GM19455 (cell line): ENCODE measurements at regions not wholly inside any gene's neighbourhood (a gene's known extent, or its start where the extent isn't known, plus 50 kb on each side); places are given as distances from the start of the nearest gene placed in this dataset.

Source experiments
- ATAC-seq: cut with Tn5 transposase; IDR thresholded peaks from one replicate; pipeline ENCODE4 v1.9.1; 2021; ENCODE audit not compliant: unreplicated experiment

DNA sequence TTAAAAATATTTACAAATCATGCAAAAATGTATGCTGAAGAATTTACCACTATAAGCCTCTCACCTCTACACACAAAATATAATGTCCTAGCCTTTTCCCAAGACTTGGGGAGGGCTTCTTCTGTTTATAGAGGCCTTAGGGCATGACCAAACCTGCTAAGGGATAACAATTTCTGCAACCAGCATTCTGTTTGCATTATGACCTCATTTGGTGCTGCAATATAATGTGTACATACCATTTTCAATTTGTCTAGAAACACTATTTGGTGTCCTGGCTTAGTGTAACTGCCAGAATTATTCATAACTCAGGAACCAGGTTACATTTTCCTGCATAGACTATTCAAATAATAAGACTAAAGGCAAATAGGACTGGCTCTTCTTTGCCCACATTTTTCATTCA lies 446.6 kb upstream of the SORCS1 start:
- no peak for ATAC-seq

DNA sequence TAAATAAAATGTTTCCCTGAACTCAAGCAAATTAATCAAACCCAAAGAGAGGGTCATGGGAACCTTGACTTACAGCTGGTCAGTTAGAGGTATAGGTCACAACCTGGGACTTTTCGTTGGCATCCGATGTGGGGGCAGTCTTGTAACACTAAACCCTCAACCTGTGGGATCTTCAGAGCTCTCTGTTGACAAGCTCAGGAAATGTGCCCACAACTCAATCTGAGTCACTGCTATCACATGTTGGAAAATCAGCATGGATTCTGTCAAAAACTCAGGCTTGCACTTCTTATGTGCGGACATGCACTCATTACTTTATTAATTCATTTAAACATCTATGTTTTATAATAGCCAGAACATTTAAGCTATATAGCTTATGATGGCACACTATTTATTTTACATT lies 424.6 kb upstream of the SORCS1 start:
- ATAC-seq, result no peak

DNA sequence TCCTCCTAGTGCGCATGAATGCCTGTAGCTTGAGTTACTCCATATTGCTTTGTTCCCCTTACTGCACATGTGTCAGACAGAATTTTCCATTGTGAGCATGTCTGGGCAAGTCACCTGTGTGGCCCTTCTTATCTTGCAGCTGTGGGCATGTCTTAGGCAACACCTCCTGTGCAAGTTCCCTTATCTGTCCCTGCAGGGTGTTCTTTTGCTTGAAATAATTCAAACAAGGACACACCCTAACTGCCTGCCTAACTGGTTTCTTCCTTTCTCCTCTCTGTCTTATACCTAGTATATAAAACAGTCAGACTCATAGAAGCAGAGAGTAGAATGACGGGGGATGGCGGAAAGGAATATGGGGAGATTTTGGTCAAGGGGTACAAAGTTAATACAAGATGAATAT lies 421.1 kb upstream of the SORCS1 start:
- no peak for ATAC-seq

DNA sequence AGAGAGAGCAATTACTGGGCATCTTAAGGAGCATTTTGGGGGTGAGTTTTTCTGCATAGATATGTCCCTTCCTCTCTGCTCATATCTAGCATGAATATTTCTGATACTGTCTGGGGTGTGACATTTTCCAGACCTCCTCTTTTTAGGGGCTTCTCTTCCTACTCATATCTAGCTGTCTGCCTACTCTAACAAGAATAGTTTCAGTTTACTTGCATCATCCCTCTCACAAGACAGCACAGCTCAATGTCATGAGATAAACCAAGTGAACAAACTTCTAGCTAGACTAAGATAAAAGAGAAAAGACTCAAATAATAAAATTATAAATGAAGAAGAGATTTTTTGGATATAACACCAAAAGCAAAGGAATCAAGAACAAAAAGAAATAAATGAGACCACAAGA lies 419.5 kb upstream of the SORCS1 start:
- no peak for ATAC-seq

DNA sequence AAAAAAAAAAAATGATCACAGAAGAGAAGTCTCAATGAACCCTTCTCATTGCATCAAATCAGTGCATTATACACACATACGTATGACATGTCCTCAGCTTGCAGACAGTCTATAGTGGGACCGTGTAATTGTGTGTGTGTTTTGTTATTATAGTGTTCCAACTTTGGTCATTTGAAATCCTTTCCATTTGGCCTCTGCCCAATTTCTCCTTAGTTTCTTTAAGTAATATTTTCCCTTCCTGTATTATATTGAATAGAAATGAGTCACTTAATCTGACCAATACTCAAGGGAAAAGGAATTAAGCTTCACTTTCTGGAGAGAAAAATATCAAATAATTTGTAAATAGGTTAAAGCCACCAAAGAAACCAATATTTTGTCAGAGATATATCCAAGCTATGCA lies 415.5 kb upstream of the SORCS1 start:
- ATAC-seq, result no peak

DNA sequence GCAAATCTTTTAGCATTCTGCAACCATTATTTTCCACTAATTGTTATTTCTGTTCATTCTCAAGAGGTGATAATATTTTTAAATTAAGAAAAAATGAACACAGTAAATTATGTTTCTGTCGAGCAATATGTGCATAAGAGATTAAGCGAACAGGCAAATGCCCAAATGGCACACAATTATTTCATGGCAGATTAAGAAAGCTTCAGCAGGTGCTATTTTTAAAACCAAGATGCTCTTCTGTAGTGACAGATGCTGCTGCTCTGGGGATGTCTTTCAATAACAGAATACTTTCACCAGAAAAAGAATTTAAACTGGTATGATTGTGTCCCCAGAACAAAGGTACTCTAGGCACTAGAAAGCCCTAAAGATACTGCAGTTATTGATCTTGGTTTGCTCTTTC lies 412.7 kb upstream of the SORCS1 start:
- ATAC-seq, result no peak

DNA sequence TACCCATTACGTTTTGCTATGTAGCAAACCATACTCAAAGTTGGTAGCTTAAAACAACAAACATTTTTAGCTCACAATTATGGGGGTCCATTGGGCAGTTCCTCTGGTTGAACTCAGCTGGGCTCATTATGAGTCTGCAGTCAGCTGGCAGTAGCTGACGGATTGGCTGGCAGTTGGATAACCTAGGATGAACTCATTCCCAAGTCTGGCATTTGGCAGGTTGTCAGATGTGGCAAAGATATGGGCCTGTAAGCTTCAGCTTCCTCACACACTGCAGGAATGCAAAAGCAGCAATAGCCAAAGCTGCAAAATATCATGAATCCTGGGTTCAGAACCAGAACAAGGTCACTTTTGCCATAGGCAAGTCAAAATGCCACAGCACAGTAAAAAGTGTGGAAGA lies 412.2 kb upstream of the SORCS1 start:
- no peak for ATAC-seq

DNA sequence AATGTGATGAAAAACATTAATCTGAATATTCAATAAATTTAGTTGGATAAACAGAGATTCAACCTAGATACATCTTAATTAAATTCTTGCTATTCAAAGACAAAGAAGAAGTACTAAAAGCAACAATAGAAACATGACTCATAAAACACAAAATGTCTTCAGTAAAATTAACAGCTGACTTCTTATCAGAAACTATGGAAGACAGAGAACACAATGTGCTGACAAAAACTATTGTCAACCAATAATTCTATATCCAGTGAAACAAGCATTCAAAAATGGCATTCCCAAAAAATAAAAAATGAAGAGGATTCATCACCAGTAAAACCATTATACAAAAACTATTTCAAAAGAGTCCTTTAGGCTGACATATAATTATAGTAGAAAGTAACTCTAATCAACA lies 400.5 kb upstream of the SORCS1 start:
- no peak for ATAC-seq

DNA sequence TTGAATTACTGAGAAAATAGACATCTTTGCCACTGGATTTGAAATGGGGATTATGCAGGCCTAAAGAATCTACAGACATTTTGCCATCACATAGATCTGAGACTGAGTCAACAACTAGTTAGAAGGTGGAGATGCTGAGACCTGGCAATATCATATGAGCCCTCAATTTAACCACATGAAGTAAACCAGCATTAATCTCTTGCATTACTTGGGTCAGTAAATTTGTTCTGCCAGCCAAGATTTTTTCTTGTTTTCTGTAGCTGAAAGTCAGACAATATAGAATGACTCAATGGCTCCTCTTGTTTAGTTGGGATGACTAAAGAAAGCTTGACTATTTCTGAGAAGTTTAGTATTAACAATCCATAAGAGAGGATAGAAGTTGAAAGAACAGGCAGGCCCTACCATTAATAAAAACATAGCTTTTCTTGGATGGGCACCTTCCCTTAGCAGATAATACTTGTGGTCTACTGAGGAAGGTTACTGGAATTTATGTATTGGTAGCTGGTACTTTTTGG lies 396.7 kb upstream of the SORCS1 start:
- no peak for ATAC-seq

DNA sequence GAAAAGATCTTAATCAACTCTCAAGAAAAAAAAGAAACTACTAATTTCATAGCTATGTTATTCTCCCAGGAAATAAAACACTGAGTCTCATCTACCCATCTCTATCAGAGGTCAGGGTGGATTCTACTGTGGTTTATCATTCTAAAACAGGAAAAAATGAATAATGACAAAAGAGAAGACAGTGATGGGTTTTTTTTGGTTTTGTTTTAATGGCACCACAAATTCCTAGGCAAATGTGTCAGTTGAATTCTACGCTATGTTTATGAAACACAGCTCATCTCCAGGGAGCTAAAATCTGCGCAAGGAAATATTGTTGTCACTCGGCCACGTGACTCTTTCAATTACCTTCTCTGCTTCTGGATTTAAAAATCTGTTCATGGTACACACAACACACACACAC lies 393.4 kb upstream of the SORCS1 start:
- ATAC-seq, result no peak

DNA sequence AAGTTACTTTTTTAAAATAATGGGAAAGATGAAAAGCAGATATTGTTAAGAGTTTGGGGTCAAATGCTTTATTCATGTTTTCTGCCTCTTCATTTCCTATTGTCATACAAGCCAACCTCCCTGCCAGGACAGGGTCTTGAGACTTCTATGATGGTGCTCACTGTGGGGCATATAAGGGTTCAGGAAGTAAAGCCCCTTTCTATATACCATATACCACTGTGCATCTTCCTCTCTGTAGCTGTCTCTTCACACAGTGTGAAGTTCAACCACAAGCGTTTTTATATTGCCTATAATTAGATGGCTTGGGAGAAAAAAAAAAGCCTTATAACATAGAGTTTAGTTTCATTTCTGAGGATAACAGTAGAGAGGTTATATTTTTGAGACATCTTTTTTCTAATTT lies 389.8 kb upstream of the SORCS1 start:
- ATAC-seq, result no peak

DNA sequence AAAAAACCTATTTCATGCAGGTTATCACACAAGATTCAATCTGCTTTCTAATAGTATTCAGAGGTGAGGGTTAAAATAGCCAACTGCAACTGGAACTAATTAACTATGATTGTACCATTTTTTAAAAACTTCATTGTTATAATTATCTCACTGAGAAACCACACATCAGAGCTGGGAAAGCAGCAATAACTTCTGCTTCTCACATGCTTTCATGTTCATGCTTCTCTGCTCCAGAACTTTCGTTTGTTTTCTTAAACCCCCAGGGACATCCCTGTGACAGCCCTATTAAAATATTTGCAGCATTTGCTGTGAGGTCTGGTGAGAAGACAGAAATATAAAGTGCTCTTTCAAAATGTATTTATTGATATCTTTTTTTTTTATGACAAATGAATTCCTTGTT lies 389.0 kb upstream of the SORCS1 start:
- no peak for ATAC-seq

DNA sequence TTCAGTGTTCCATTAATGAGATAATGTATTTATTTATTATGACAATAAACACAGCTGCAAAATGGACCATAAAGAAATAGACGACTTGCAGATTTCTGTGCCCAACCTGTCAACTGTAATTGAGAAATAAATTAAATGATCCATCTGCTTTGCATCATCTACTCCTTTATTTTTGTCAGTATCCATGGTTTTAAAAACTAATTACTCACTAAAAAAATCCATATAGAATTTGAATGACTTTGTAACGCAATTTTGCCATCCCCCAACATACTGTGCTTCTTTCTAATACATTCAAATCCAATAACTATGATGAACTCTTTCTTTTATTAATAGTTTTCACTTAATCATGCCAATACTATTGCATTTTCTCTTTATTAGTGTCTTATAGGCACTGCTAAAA lies 388.5 kb upstream of the SORCS1 start:
- ATAC-seq, result no peak

DNA sequence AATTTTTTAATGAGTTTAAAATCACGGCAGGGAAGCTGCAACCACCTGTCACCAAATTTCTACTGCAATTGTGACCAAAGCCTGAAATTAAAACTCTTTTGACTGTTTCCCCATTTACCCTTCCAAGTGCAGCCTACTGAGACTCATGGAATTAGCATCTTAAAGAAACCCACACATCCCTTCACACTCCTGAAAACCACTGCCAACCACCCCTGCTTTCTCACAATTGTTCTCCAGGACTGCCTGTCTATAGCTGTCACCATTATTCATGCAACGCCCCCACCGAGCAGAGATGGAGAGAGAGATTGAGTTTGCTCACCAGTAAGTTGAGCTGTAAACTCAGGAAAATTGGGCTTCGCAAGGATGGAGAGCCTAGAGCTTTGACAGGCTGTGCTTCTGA lies 383.8 kb upstream of the SORCS1 start:
- no peak for ATAC-seq

DNA sequence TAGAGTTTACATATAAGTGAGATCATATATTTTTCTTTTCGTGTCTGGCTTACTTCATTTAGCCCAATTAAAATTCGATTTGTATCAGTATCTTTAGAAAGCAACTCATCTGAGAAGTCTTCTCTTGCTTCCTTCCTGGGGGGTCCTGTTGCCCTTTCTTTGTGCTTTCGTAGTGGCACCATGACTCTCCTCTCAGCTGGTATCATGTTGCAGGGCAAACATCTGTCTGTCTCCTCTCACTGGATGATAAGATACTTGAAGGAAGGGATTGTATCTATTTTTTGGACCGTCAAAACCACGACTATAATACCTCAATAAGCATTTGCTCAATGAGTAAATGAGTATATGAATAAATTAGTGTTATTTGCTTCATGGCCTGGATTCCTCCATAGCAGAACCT lies 382.5 kb upstream of the SORCS1 start:
- no peak for ATAC-seq

DNA sequence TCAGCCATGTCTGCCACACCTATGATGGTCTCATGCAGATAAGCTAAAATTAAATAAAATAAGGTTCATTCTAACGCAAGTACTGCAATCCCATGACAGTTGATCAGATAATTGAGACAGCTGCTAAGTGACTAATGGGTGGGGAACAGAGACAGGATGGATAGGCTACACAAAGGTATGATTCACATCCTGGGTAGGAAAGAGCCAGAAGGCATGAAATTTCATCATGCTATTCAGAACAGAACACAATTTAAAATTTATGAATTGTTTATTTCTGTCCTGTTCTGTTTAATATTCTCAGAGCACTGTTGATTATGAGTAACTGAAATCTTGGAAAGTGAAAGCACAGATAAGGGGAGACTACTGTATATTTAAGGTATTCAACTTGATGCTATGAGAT lies 381.8 kb upstream of the SORCS1 start:
- no peak for ATAC-seq

DNA sequence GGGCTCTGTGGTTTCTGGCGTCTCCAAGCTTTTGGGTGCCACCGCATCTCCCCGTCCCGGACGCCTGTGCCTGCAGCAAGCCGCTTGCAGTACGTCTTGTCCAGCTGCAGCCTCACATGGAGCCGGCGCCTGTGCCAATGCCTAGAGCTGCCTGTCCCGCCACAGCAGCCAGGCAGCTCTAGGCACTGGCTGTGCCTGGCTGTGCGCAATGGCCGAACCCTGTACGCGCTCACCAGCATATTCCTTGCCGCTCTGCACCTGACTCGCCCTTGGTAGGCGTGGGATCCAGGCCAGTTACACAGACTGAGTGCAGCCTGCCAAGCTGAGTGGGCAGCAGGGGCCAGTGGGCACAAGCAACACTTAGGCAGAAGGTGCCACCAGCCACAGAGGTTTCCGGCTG lies 381.2 kb upstream of the SORCS1 start:
- no peak for ATAC-seq

DNA sequence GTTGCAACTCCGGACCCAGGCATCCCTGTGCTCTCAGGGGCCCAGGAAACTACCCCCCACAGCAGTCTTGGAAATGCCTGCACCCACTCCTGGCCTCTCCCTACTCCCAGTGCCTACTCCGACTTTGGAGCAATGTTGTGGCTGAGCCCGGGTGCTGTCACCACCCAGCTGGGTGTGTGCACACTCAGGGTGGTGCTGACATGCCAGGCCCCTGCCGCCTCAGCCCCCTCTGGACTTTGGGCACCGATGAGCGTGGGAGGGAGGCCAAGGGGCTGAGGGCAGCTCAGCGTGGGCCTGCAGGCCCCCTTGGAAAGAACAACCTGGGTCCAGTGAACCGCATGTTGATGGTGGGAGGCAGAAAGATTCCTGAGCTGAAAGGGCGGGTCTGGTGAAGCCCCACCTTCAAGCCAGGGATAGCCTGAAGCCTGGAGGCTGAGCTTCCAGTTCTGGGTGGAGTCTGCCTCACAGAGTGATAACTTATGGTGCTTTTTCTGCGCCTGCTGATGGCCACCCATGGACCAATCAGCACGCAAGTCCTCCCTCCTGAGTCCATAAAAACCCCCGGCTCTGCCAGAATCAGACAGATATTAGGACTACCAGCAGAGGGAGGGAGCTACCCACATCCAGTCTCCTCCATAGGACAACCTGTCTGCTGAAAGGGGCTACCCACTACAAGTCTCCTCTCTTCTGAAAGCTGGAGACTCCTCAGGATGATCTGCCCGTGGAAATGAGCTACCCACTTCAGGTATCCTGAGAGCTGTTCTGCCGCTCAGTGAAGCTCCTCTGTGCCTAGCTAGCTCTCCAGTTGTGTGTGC lies 380.4 kb upstream of the SORCS1 start:
- no peak for ATAC-seq

DNA sequence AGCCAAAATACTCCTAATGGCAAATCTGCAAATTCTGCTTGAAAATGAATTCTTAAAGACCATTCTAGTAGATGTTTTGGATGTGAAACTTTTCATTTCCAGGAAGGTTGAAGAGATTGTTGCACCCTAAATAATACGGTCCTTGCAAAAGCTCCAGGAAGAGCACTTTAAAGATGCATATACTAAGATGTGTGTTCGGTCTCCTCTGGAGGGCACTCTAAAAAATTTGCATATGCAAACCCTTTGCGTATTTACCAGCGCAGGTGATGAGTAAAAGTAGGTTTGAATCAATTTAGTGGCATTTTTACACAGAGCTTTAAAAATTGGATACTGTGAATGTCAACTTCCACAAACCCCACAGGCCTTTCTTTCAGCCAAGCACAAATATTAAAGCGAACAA lies 378.1 kb upstream of the SORCS1 start:
- no peak for ATAC-seq

DNA sequence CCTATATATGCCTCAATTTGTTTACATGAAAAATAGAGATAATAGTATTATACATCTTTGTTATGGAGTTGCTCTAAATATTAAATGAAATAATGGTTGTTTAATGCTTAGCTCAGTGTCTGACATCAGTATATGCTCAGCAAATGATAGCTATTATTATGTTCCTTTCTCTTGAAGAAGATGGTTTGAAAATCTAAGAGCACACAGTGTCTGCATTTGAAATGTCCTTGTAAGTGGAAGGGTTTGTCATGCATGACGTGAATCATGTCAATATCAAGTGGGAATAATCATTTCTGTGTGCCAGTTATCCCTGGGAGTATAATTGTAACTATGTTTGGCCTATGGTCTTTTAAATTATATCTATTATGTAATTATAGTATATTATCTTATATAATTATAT lies 377.5 kb upstream of the SORCS1 start:
- no peak for ATAC-seq

DNA sequence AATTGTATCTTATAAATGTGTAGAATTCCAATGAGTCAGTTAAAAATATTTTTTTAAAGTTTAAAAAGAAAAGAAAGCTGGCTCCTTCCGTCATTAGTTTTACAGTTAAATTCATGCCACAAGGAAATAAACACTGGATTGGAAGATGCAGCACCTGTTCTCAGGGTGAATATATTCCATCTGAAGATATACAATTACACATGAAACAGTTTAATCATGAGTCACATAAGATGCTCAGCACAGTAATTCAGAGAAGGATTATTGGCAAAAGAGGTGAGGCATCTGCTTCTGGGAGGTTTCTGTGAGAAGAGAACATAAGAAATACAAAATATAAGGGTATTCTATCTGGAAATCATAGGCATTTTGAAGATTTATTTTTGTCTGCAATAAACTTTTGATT lies 376.5 kb upstream of the SORCS1 start:
- ATAC-seq, result no peak

DNA sequence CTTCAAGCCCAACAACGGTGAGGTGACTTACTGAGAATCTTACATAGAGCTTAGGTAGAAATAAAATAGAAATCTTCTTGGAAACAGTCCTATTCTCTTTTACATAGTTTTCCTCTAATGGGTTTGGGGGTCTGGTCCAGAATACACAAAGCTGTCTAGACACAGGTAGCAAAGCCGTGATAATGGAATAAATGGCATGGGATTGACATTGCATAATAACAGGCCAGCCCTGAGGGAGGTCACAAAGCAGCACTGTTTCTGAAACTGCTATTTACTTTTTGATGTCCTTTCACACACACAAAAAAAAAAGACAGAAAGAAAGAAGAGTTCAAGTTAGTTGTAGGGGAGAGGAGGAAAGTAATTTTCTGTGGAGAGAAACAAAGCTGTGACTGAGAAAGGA lies 364.8 kb upstream of the SORCS1 start:
- no peak for ATAC-seq

DNA sequence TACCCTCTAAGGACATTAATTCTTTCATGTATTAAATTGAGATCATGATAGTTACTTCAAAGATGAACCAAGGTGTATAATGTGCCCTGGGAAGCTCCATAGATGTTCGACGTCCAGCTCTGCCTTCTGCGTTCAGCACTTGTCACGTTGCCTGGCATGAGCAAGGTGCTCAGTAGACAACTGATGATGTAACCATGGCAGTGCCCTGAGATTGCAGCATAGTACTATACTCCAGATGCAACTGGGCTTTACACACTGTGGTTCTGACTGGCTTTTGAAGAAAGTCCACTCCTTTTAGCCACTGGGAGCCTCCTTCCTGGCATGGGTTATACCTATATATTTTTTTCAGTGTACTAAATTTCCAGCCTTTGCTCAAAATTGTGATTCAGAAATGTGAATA lies 355.8 kb upstream of the SORCS1 start:
- no peak for ATAC-seq
